K562 (cell line): ENCODE measurements at regions not wholly inside any gene's neighbourhood (a gene's known extent, or its start where the extent isn't known, plus 50 kb on each side); places are given as distances from the start of the nearest gene placed in this dataset.

Experiments used
- ATAC-seq: fragments of 200-7000 bp; cut with Tn5 transposase; 3 replicates; pipeline ENCODE4 v1.9.1; 2020; ENCODE audit warnings: moderate library complexity
- BruUV-seq: library from RNA; stranded (reverse); fragments of 400-500 nt; replicated peaks from 2 replicates; lab custom pipeline; 2021; lab: Mats Ljungman, UMichigan
- CTCF ChIA-PET: fragments of 300-600 bp; formaldehyde crosslinking; extraction: SDS; loops from one replicate; lab custom pipeline; 2021; ENCODE audit warnings: low intra/inter-chr PET ratio; lab: Yijun Ruan, JAX
- POLR2A ChIA-PET: fragments of 300-600, 350-650 bp; sonication (Branson Sonifier 250); formaldehyde crosslinking; extraction: SDS; loops from one replicate; lab custom pipeline; 2021; ENCODE audit warnings: antibody characterized with exemption, inconsistent platforms; lab: Yijun Ruan, JAX
- DNase-seq, 4 experiments: peaks; one replicate each; pipeline versions ENCODE4 v3.0.0 to v3.0.0-alpha.2; 2011 to 2018; ENCODE audit warnings: low spot score in 3 of 4, mixed read lengths in 3 of 4; ENCODE audit errors: extremely low read depth in 1 of 4
- FAIRE-seq: peaks from 2 replicates; lab custom pipeline; 2011; peaks lifted over from hg19 to GRCh38; lab: Jason Lieb, UNC
- H2AFZ ChIP-seq: 2 replicates; pipeline ENCODE4 v1.6.0; 2011; ENCODE audit warnings: low read depth, low read length, control low read depth, inconsistent platforms
- H3K27ac ChIP-seq: fragments of 200-600 bp; 3 replicates; pipeline ENCODE4 v1.8.0; 2011; ENCODE audit warnings: low read depth, mild to moderate bottlenecking, control low read depth, inconsistent platforms, low read length, moderate library complexity, mixed read lengths; ENCODE audit errors: extremely low read depth
- H3K27me3 ChIP-seq, 2 experiments: fragments of 300-600 bp in 1 of 2; 2 replicates in 1 of 2; 3 replicates in 1 of 2; pipeline versions ENCODE4 v1.6.0 to v1.8.0; 2011; ENCODE audit warnings: inconsistent platforms in 2 of 2, low read length in 2 of 2, mild to moderate bottlenecking in 1 of 2, mixed read lengths in 1 of 2, moderate library complexity in 1 of 2; ENCODE audit not compliant: control insufficient read depth in 2 of 2, insufficient read depth in 2 of 2
- H3K36me3 ChIP-seq: fragments of 300-600 bp; 3 replicates; pipeline ENCODE4 v1.8.0; 2011; ENCODE audit warnings: mild to moderate bottlenecking, low read length, inconsistent platforms; ENCODE audit not compliant: control insufficient read depth, insufficient read depth
- H3K4me1 ChIP-seq, 2 experiments: fragments of 200-600 bp in 1 of 2; replicated peaks in 1 of 2; 2 replicates in 1 of 2; 3 replicates in 1 of 2; pipeline versions ENCODE4 v1.5.1 to v1.8.0; 2011; ENCODE audit warnings: inconsistent platforms in 2 of 2, low read length in 2 of 2, mild to moderate bottlenecking in 1 of 2, mixed read lengths in 1 of 2, moderate library complexity in 1 of 2; ENCODE audit not compliant: control insufficient read depth in 2 of 2, insufficient read depth in 2 of 2
- H3K4me2 ChIP-seq: 2 replicates; pipeline ENCODE4 v1.6.1; 2011; ENCODE audit warnings: low read length, control low read depth, inconsistent platforms, mixed read lengths; ENCODE audit not compliant: insufficient read depth
- H3K4me3 ChIP-seq: fragments of 200-600 bp; sonication (generic), shearing (Covaris generic); 2 replicates; pipeline ENCODE4 v1.5.1; 2016; ENCODE audit warnings: control low read depth, inconsistent platforms
- H3K79me2 ChIP-seq: fragments of 200-600 bp; 3 replicates; pipeline ENCODE4 v1.8.0; 2011; ENCODE audit warnings: low read length, inconsistent platforms; ENCODE audit not compliant: control insufficient read depth, insufficient read depth
- H3K9ac ChIP-seq, 2 experiments: 2 replicates each; pipeline versions ENCODE4 v1.6.0 to v1.6.1; 2011; ENCODE audit warnings: low read depth in 2 of 2, low read length in 2 of 2, control low read depth in 1 of 2, inconsistent platforms in 1 of 2, mild to moderate bottlenecking in 1 of 2, mixed read lengths in 1 of 2; ENCODE audit not compliant: insufficient read depth in 1 of 2
- H3K9me1 ChIP-seq: one replicate; pipeline ENCODE4 v1.6.0; 2011; ENCODE audit warnings: inconsistent platforms, mild to moderate bottlenecking, low read length, moderate library complexity; ENCODE audit not compliant: control insufficient read depth, insufficient read depth
- H3K9me3 ChIP-seq: replicated peaks from 2 replicates; pipeline ENCODE4 v1.5.1; 2011; ENCODE audit warnings: low read depth, low read length, inconsistent platforms; ENCODE audit not compliant: control insufficient read depth, insufficient read depth
- H4K20me1 ChIP-seq: replicated peaks from 2 replicates; pipeline ENCODE4 v1.6.1; 2011; ENCODE audit warnings: low read length, inconsistent platforms, mixed read lengths; ENCODE audit not compliant: control insufficient read depth, insufficient read depth
- ARHGAP35 ChIP-seq: fragments of 450-650 bp; IDR thresholded peaks from 2 replicates; pipeline ENCODE4 v1.6.1; 2018; ENCODE audit not compliant: partially characterized antibody
- BHLHE40 ChIP-seq: IDR thresholded peaks from 2 replicates; pipeline ENCODE4 v1.6.1; 2011; ENCODE audit warnings: low read length, improper control_type of control experiment
- CBFA2T2 ChIP-seq: fragments of 450-650 bp; conservative IDR thresholded peaks from 2 replicates; pipeline ENCODE4 v1.6.1; 2017; ENCODE audit warnings: mild to moderate bottlenecking
- GTF2E2 ChIP-seq: fragments of 200-800 bp; sonication (Bioruptor generic); IDR thresholded peaks from 2 replicates; pipeline ENCODE4 v1.6.1; 2016; ENCODE audit warnings: missing genetic modification characterization, missing compliant biosample characterization
- ILF3 ChIP-seq: fragments of 450-650 bp; IDR thresholded peaks from 2 replicates; pipeline ENCODE4 v1.6.1; 2018; ENCODE audit warnings: antibody characterized with exemption, mild to moderate bottlenecking, moderate library complexity, borderline replicate concordance
- L3MBTL2 ChIP-seq: fragments of 450-650 bp; IDR thresholded peaks from 2 replicates; pipeline ENCODE4 v1.6.1; 2016; ENCODE audit warnings: mild to moderate bottlenecking, moderate library complexity
- NFATC3 ChIP-seq: fragments of 450-650 bp; IDR thresholded peaks from 2 replicates; pipeline ENCODE4 v1.6.1; 2017; ENCODE audit warnings: mild to moderate bottlenecking
- PATZ1 ChIP-seq: fragments of 250-450 bp; sonication (Bioruptor Pico); IDR thresholded peaks from 2 replicates; pipeline ENCODE4 v1.5.0; 2020; ENCODE audit warnings: mild to moderate bottlenecking, borderline replicate concordance
- POLR2B ChIP-seq: fragments of 450-650 bp; IDR thresholded peaks from 2 replicates; pipeline ENCODE4 v1.6.1; 2018; ENCODE audit warnings: low read depth; ENCODE audit not compliant: partially characterized antibody
- RAD51 ChIP-seq: fragments of 450-650 bp; IDR thresholded peaks from 2 replicates; pipeline ENCODE4 v1.7.1; 2016; ENCODE audit warnings: low read depth, mild to moderate bottlenecking, borderline replicate concordance
- SOX6 ChIP-seq: fragments of 450-650 bp; IDR thresholded peaks from 2 replicates; pipeline ENCODE4 v1.6.1; 2014; ENCODE audit warnings: mild to moderate bottlenecking
- ZBTB12 ChIP-seq: fragments of 250-450 bp; sonication (Bioruptor Pico); IDR thresholded peaks from 2 replicates; pipeline ENCODE4 v1.4.0; 2020
- ZEB2 ChIP-seq: fragments of 450-650 bp; IDR thresholded peaks from 2 replicates; pipeline ENCODE4 v1.6.1; 2016
- ZNF444 ChIP-seq: fragments of 250-450 bp; sonication (Bioruptor Pico); IDR thresholded peaks from 2 replicates; pipeline ENCODE4 v1.4.0; 2020; ENCODE audit warnings: mild to moderate bottlenecking, moderate library complexity
- ZNF518B ChIP-seq: fragments of 250-450 bp; sonication (Bioruptor Pico); IDR thresholded peaks from 2 replicates; pipeline ENCODE4 v1.5.0; 2021; ENCODE audit warnings: mild to moderate bottlenecking, moderate library complexity
- WGBS: fragments of 100-300 bp; shearing (Covaris generic); methylation state at CpG from one replicate; pipeline ENCODE4 v1.1.6; 2016; ENCODE audit warnings: low coverage, mixed read lengths; ENCODE audit not compliant: insufficient coverage; ENCODE audit errors: missing lambda C conversion rate; 5-methylcytosine and 5-hydroxymethylcytosine counted together
- in situ Hi-C: fragments of 300-500 bp; cut with MboI; formaldehyde crosslinking; loops from 4 replicates; pipeline ENCODE4 v1.15.0; 2018; ENCODE audit warnings: inconsistent platforms, mixed read lengths
- intact Hi-C: fragments of 100-400 bp; cut with micrococcal nuclease; formaldehyde crosslinking; loops from 2 replicates; pipeline ENCODE4 v1.14.2; 2022

- in situ Hi-C loops (no loop called here), intact Hi-C loops (no loop called here)
- no peaks in the 10 kb centered on the region for H3K36me3 ChIP-seq
- DNase-seq (no peak), ATAC-seq (no peak), FAIRE-seq (no peak)
- no peaks in the 10 kb centered on the region for H3K79me2 ChIP-seq
- no peak overlapping the region for H3K4me2 ChIP-seq
- H4K20me1 ChIP-seq, result no peaks in the 10 kb centered on the region
- H3K9ac ChIP-seq, result no peak overlapping the region
- H3K4me1 ChIP-seq, result no peaks in the 10 kb centered on the region
- H3K4me3 ChIP-seq, result no peak overlapping the region
- H3K27me3 ChIP-seq, result no peaks in the 10 kb centered on the region
- no peaks in the 10 kb centered on the region for H3K9me1 ChIP-seq
- ChIA-PET POLR2A (interaction anchor here (0.8 kb wide), 1 partner anchor 193 kb away, joined by 4 read pairs; no protein-coding TSS in a partner anchor), CTCF (no interaction called here)
- no peak overlapping the region for H2AFZ ChIP-seq
- WGBS, result 2% methylated on average over 5 of the region's 5 CpGs
- BruUV-seq, result no TSS peak
- H3K9me3 ChIP-seq, result no peaks in the 10 kb centered on the region
- TF ChIP-seq ZNF518B, result no peak
- no peak for TF ChIP-seq POLR2B
- no peak for TF ChIP-seq ILF3
- TF ChIP-seq SOX6, result no peak
- no peak for TF ChIP-seq RAD51
- no peak for TF ChIP-seq ZEB2
- no peak for TF ChIP-seq GTF2E2 (tag)
- no peak for TF ChIP-seq NFATC3
- TF ChIP-seq L3MBTL2, result no peak
- no peak for TF ChIP-seq ZNF444
- TF ChIP-seq BHLHE40, result no peak
- no peak for TF ChIP-seq ZBTB12 (CRISPR knock-in tag)
- no peak for TF ChIP-seq PATZ1
- TF ChIP-seq ARHGAP35, result no peak
- no peak for TF ChIP-seq CBFA2T2
- H3K27ac ChIP-seq, result no peak overlapping the region
These were observed 1845.9 kb downstream of the MAT2B start for GRCh38 chr5:165351342-165351741.
